ENCODE measurements at regions not wholly inside any gene's neighbourhood (a gene's known extent, or its start where the extent isn't known, plus 50 kb on each side); places are given as distances from the start of the nearest gene placed in this dataset.

GRCh38 chrX:82934980-82935379, 573.1 kb upstream of the POU3F4 start:
- DNase-seq (ENCODE audit: low spot score) (no peak), FAIRE-seq (no peak), ATAC-seq (no peak)
- H3K36me3 ChIP-seq (replicated peaks in 1 of 2; ENCODE audit: control insufficient read depth in 1 of 2, insufficient read depth in 2 of 2, low read length in 2 of 2): no peaks in the 10 kb centered on the region
- H3K27ac ChIP-seq (ENCODE audit: extremely low read length, insufficient read depth, low read length): no peak overlapping the region
- no peak overlapping the region for H2AFZ ChIP-seq (ENCODE audit: low read length)
- H3K4me2 ChIP-seq (ENCODE audit: low read depth, low read length): no peak overlapping the region
- no TSS peak for BruUV-seq (replicated peaks)
- H4K20me1 ChIP-seq (ENCODE audit: insufficient read depth, low read length): no peaks in the 10 kb centered on the region
- H3K9ac ChIP-seq (ENCODE audit: insufficient read depth, low read depth, low read length): no peak overlapping the region
- POLR2A ChIA-PET: no interaction called here
- TF ChIP-seq ZNF800 (CRISPR knock-in tag; IDR thresholded peaks at IDR 0.05) (no peak), MAFF (IDR thresholded peaks at IDR 0.05; ENCODE audit: low read depth, low read length) (peak; percentile 89), MAFK (conservative IDR thresholded peaks at IDR 0.05 in 1 of 2, IDR thresholded peaks at IDR 0.05 in 1 of 2; ENCODE audit: low read length in 2 of 2) (peak; percentile 62 to 94)
- intact Hi-C loops (cut with micrococcal nuclease; ENCODE audit: unreplicated experiment) (no loop called here), in situ Hi-C loops (cut with HindIII; ENCODE audit: extremely low pct_ligation_motif_present, low pct_unique_long_range_greater_than_20kb) (no loop called here)
- H3K4me3 ChIP-seq (replicated peaks in 1 of 3; ENCODE audit: insufficient read depth in 1 of 3, low read depth in 2 of 3, low read length in 3 of 3): no peak overlapping the region
- CTCF ChIA-PET (ENCODE audit: low intra/inter-chr PET ratio, low total read pairs): no interaction called here
- no peaks in the 10 kb centered on the region for H3K4me1 ChIP-seq (ENCODE audit: insufficient read depth, low read length)
- peaks cover 42% of the 10 kb centered on the region for H3K9me3 ChIP-seq (ENCODE audit: low read length)
- H3K27me3 ChIP-seq (ENCODE audit: control insufficient read depth in 1 of 2, insufficient read depth in 2 of 2, low read length in 2 of 2): no peaks in the 10 kb centered on the region
- H3K79me2 ChIP-seq (ENCODE audit: insufficient read depth, low read length): no peaks in the 10 kb centered on the region

GRCh38 chrX:82945332-82945731, 562.8 kb upstream of the POU3F4 start:
- BruUV-seq (replicated peaks): no TSS peak
- DNase-seq (ENCODE audit: low spot score): no peak
- Histone ChIP-seq H3K4me1 (ENCODE audit: insufficient read depth, low read length) (no peaks in the 10 kb centered on the region), H3K36me3 (replicated peaks in 1 of 2; ENCODE audit: control insufficient read depth in 1 of 2, insufficient read depth in 2 of 2, low read length in 2 of 2) (no peaks in the 10 kb centered on the region), H3K27me3 (ENCODE audit: control insufficient read depth in 1 of 2, insufficient read depth in 2 of 2, low read length in 2 of 2) (no peaks in the 10 kb centered on the region), H3K79me2 (ENCODE audit: insufficient read depth, low read length) (no peaks in the 10 kb centered on the region), H4K20me1 (ENCODE audit: insufficient read depth, low read length) (no peaks in the 10 kb centered on the region), H2AFZ (ENCODE audit: low read length) (no peak overlapping the region), H3K27ac (ENCODE audit: extremely low read length, insufficient read depth, low read length) (no peak overlapping the region), H3K9me3 (ENCODE audit: low read length) (peaks cover 18% of the 10 kb centered on the region; the same call in 1 of the 2 replicates), H3K4me2 (ENCODE audit: low read depth, low read length) (no peak overlapping the region), H3K4me3 (replicated peaks in 1 of 3; ENCODE audit: insufficient read depth in 1 of 3, low read depth in 2 of 3, low read length in 3 of 3) (no peak overlapping the region), H3K9ac (ENCODE audit: insufficient read depth, low read depth, low read length) (no peak overlapping the region)
- ChIA-PET CTCF (ENCODE audit: low intra/inter-chr PET ratio, low total read pairs) (no interaction called here), POLR2A (no interaction called here)
- no peak for FAIRE-seq
- WGBS (ENCODE audit: low lambda C conversion rate): 0% methylated on average over 3 of the region's 3 CpGs
- in situ Hi-C loops (cut with HindIII; ENCODE audit: extremely low pct_ligation_motif_present, low pct_unique_long_range_greater_than_20kb): no loop called here
- ATAC-seq: no peak
- intact Hi-C loops (cut with micrococcal nuclease; ENCODE audit: unreplicated experiment): no loop called here
- TF ChIP-seq MLXIP (CRISPR knock-in tag; IDR thresholded peaks at IDR 0.05; ENCODE audit: borderline replicate concordance): no peak
- TF ChIP-seq ZHX1 (CRISPR knock-in tag; IDR thresholded peaks at IDR 0.05; ENCODE audit: low read depth): no peak
- TF ChIP-seq ZBTB10 (CRISPR knock-in tag; IDR thresholded peaks at IDR 0.05; ENCODE audit: borderline replicate concordance): no peak
- no peak for TF ChIP-seq TCF12 (IDR thresholded peaks at IDR 0.05)
- TF ChIP-seq TCF12 (CRISPR knock-in tag; IDR thresholded peaks at IDR 0.05): no peak
